Fibroblast of lung (primary cell): ENCODE measurements at regions not wholly inside any gene's neighbourhood (a gene's known extent, or its start where the extent isn't known, plus 50 kb on each side); places are given as distances from the start of the nearest gene placed in this dataset.

Source experiments
- DNase-seq, 2 donors: peaks; one replicate each; pipeline versions ENCODE4 v3.0.0 to v3.0.0-alpha.2; 2010; ENCODE audit warnings: low read depth in 2 of 2
- H2AFZ ChIP-seq: 2 replicates; pipeline ENCODE4 v1.5.1; 2012; ENCODE audit warnings: low read length, control low read depth, inconsistent platforms
- H3K27ac ChIP-seq: 2 replicates; pipeline ENCODE4 v1.5.1; 2011; ENCODE audit warnings: low read length, control low read depth; ENCODE audit not compliant: insufficient read depth
- H3K27me3 ChIP-seq: 2 replicates; pipeline ENCODE4 v1.5.1; 2011; ENCODE audit warnings: mild to moderate bottlenecking, low read length; ENCODE audit not compliant: control insufficient read depth, insufficient read depth
- H3K36me3 ChIP-seq: 2 replicates; pipeline ENCODE4 v1.5.1; 2011; ENCODE audit warnings: low read length; ENCODE audit not compliant: control insufficient read depth, insufficient read depth
- H3K4me1 ChIP-seq: 2 replicates; pipeline ENCODE4 v1.5.1; 2011; ENCODE audit warnings: low read length; ENCODE audit not compliant: control insufficient read depth, insufficient read depth; ENCODE audit errors: extremely low read depth
- H3K4me2 ChIP-seq: 2 replicates; pipeline ENCODE4 v1.5.1; 2011; ENCODE audit warnings: low read length, control low read depth; ENCODE audit not compliant: insufficient read depth; ENCODE audit errors: extremely low read depth
- H3K4me3 ChIP-seq, 4 experiments: fragments of 200-600 bp in 1 of 4; sonication (generic) in 1 of 4; replicated peaks in 1 of 4; 2 replicates each; pipeline ENCODE4 v1.5.1; 2011 to 2016; ENCODE audit warnings: low read length in 4 of 4, low read depth in 3 of 4, mild to moderate bottlenecking in 3 of 4, control low read depth in 2 of 4, inconsistent platforms in 1 of 4, mixed read lengths in 1 of 4; ENCODE audit not compliant: insufficient read depth in 1 of 4; ENCODE audit errors: control extremely low read depth in 1 of 4
- H3K79me2 ChIP-seq: 2 replicates; pipeline ENCODE4 v1.5.1; 2012; ENCODE audit warnings: mild to moderate bottlenecking, low read length, inconsistent platforms; ENCODE audit not compliant: control insufficient read depth, insufficient read depth
- H3K9ac ChIP-seq: 2 replicates; pipeline ENCODE4 v1.5.1; 2011; ENCODE audit warnings: mild to moderate bottlenecking, low read length, control low read depth; ENCODE audit not compliant: insufficient read depth
- H3K9me3 ChIP-seq: 2 replicates; pipeline ENCODE4 v1.5.1; 2012; ENCODE audit warnings: low read depth, low read length; ENCODE audit not compliant: control insufficient read depth, insufficient read depth
- H4K20me1 ChIP-seq: 2 replicates; pipeline ENCODE4 v1.5.1; 2011; ENCODE audit warnings: low read length; ENCODE audit not compliant: control insufficient read depth, insufficient read depth; ENCODE audit errors: extremely low read depth
- CTCF ChIP-seq, 2 donors: IDR thresholded peaks in 1 of 2; conservative IDR thresholded peaks in 1 of 2; 1 replicate in 1 of 2; 2 replicates in 1 of 2; pipeline ENCODE4 v1.5.1; 2011 to 2012; ENCODE audit warnings: low read length in 2 of 2, control low read depth in 1 of 2, inconsistent platforms in 1 of 2, low read depth in 1 of 2, mild to moderate bottlenecking in 1 of 2
- EZH2 ChIP-seq: IDR thresholded peaks from 2 replicates; pipeline ENCODE4 v1.5.1; 2012; ENCODE audit warnings: low read length, control low read depth, mild to moderate bottlenecking; ENCODE audit errors: missing control alignments

GRCh38 chr11:110948112-110948511, 235.9 kb upstream of the ARHGAP20 start:
- no peaks in the 10 kb centered on the region for H4K20me1 ChIP-seq
- H3K9ac ChIP-seq, result no peak overlapping the region
- H3K4me3 ChIP-seq, result no peak overlapping the region
- no peak overlapping the region for H3K27ac ChIP-seq
- TF ChIP-seq CTCF (conservative IDR thresholded peaks at IDR 0.05 in 1 of 2, IDR thresholded peaks at IDR 0.05 in 1 of 2; ENCODE audit: low read depth in 1 of 2, low read length in 2 of 2), result no peak
- TF ChIP-seq EZH2, result no peak
- no peaks in the 10 kb centered on the region for H3K27me3 ChIP-seq
- DNase-seq, result peak; percentile 31 to 72
- no peaks in the 10 kb centered on the region for H3K36me3 ChIP-seq
- H3K4me1 ChIP-seq, result no peaks in the 10 kb centered on the region
- no peaks in the 10 kb centered on the region for H3K9me3 ChIP-seq
- H3K4me2 ChIP-seq, result no peak overlapping the region
- no peak overlapping the region for H2AFZ ChIP-seq
- no peaks in the 10 kb centered on the region for H3K79me2 ChIP-seq

- Histone ChIP-seq H3K4me1 (no peaks in the 10 kb centered on the region), H3K79me2 (no peaks in the 10 kb centered on the region), H4K20me1 (no peaks in the 10 kb centered on the region), H3K27me3 (no peaks in the 10 kb centered on the region), H3K27ac (no peak overlapping the region), H3K9ac (no peak overlapping the region), H3K36me3 (no peaks in the 10 kb centered on the region), H3K4me3 (no peak overlapping the region), H3K9me3 (no peaks in the 10 kb centered on the region), H3K4me2 (no peak overlapping the region), H2AFZ (no peak overlapping the region)
- no peak for DNase-seq
- TF ChIP-seq CTCF (conservative IDR thresholded peaks at IDR 0.05 in 1 of 2, IDR thresholded peaks at IDR 0.05 in 1 of 2; ENCODE audit: low read depth in 1 of 2, low read length in 2 of 2) (no peak), EZH2 (no peak)
Measured at GRCh38 chr11:110947096-110947495, 234.9 kb upstream of the ARHGAP20 start.

- H3K27ac ChIP-seq, result no peak overlapping the region
- no peak overlapping the region for H3K4me2 ChIP-seq
- H3K9ac ChIP-seq, result no peak overlapping the region
- H3K4me1 ChIP-seq, result no peaks in the 10 kb centered on the region
- H4K20me1 ChIP-seq, result no peaks in the 10 kb centered on the region
- H2AFZ ChIP-seq, result no peak overlapping the region
- no peaks in the 10 kb centered on the region for H3K27me3 ChIP-seq
- H3K79me2 ChIP-seq, result no peaks in the 10 kb centered on the region
- TF ChIP-seq EZH2, result no peak
- no peak for TF ChIP-seq CTCF (conservative IDR thresholded peaks at IDR 0.05 in 1 of 2, IDR thresholded peaks at IDR 0.05 in 1 of 2; ENCODE audit: low read depth in 1 of 2, low read length in 2 of 2)
- no peak for DNase-seq
- H3K4me3 ChIP-seq, result no peak overlapping the region
- H3K9me3 ChIP-seq, result no peaks in the 10 kb centered on the region
- no peaks in the 10 kb centered on the region for H3K36me3 ChIP-seq
Measured at GRCh38 chr11:110939471-110939870, 227.2 kb upstream of the ARHGAP20 start.
